GM18526 (cell line): ENCODE measurements at regions not wholly inside any gene's neighbourhood (a gene's known extent, or its start where the extent isn't known, plus 50 kb on each side); places are given as distances from the start of the nearest gene placed in this dataset.

Experiments used
- POLR2A ChIP-seq: IDR thresholded peaks from 3 replicates; pipeline ENCODE4 v1.6.1; 2011; ENCODE audit not compliant: insufficient read length; ENCODE audit errors: extremely low read depth

GRCh38 chr15:39031596-39031995 is 467.0 kb upstream of the RASGRP1 start:
- no peak for TF ChIP-seq POLR2A

GRCh38 chr15:39034816-39035215 is 470.2 kb upstream of the RASGRP1 start:
- no peak for TF ChIP-seq POLR2A

DNA sequence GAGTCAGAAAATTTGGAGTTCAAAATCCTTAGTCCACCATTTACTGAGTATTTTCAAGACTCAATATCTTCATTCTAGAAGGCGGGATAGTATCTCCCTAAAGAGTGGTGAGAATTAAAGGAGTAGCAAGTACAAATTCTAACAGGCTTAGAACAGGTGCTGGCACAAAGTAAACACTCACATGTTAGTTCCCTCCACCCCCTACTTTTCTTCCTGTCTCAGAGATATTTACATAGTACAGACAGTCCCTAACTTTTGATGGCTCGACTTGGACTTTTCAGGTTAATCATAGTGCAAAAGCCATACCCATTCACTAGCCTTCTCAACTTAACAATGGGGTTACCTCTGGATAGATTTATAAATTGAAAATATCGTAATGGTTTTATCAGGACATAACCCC is 476.2 kb upstream of the RASGRP1 start:
- TF ChIP-seq POLR2A: no peak

- no peak for TF ChIP-seq POLR2A
Observed at GRCh38 chr15:39041979-39042495, 477.4 kb upstream of the RASGRP1 start.

- TF ChIP-seq POLR2A: no peak
Observed at GRCh38 chr15:39051626-39052322, 487.2 kb upstream of the RASGRP1 start.

- TF ChIP-seq POLR2A: no peak
Observed at GRCh38 chr15:39052323-39052705, 487.7 kb upstream of the RASGRP1 start.

DNA sequence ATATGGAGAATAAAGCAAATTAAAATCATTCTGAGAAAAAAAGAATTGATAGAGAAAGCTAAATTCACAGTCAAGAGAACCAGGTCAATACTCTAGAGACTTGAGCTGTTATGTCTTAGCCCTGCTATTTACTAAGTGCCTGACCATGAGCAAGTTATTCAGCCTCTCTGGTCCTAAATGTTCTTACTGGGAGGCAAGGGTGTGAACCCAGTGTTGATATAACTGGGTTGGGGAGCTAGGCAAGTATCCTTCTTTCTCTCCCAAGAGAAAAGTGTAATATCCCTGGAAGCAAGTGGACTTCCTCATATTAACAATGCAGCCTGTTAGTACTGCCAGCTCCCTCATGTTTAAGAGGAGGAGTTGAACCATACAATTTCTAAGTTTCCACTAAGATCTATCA is 488.9 kb upstream of the RASGRP1 start:
- no peak for TF ChIP-seq POLR2A

- no peak for TF ChIP-seq POLR2A
Observed at GRCh38 chr15:39054128-39054732, 489.6 kb upstream of the RASGRP1 start.

GRCh38 chr15:39056357-39056756 is 491.7 kb upstream of the RASGRP1 start:
- TF ChIP-seq POLR2A: no peak

GRCh38 chr15:39058351-39059131 is 493.9 kb upstream of the RASGRP1 start:
- no peak for TF ChIP-seq POLR2A

- TF ChIP-seq POLR2A: no peak
Observed at GRCh38 chr15:39059917-39060316, 495.3 kb upstream of the RASGRP1 start.

DNA sequence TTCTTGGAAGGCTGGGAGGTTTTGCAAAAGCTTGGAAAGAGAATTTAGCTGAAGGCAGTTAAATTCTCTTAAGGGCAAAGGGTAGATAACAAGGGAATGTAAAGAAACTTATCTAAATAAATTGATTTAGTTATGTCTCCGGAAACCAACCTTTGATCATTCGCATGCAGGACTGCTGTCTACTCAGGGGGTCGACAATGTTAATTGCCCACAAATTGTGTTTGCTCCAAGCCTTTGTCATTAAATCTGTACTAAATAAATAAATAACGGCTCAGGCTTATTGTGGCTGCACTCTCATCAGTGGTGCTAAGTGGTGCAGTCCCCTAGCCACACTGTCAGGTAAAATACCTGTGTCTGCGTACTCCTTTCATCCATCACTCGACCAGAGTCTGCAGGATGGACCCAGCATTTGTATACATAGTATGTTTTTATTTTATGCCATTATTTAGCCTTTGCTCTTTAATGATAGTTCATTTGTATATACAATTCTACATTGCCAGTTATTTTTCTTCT is 497.4 kb upstream of the RASGRP1 start:
- no peak for TF ChIP-seq POLR2A

DNA sequence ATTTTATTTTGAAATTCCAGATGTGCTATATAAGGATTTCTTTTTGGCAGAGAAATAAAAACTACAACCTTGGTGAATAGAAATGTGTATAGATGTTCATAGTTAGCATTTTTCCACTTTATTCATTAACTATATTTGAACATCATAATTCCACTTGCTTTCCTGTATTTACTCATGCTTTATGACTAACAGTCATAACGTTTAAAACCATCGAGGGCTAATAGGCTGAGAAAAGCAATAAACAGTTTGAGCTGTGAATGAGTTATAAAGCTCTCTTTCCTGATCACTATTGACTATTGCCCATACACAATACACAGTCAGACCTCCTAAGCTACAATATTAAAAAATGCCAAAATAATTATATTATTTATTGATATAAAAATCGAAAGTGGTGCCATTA is 502.1 kb upstream of the RASGRP1 start:
- no peak for TF ChIP-seq POLR2A

DNA sequence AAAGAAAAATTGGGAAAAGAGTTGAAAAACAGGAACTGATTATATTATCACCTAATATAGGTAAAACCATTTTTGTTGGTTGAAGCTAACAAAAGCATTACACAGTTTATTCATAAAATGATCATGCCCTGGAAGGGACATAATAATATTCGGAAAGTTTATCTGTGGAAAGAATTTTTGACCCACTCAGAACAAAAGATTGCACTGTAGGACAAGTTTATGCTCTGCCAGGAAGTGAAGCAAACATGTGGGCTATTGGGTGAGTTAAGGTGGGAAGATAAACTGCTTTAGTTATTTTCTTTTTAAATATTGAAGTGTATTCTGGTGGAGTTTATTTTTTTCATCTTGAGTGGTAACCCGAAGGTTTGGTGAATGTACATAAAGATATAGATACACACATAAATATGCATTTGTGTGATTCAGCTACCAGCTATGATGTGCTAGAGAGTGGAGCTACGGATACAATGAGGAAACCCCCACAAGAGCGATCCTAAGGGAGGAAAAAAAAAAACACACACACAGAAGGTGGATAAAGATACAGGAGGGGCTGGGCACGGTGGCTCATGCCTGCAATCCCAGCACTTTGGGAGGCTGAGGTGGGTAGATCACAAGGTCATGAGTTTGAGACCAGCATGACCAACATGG is 506.4 kb upstream of the THBS1 start:
- no peak for TF ChIP-seq POLR2A

- no peak for TF ChIP-seq POLR2A
Observed at GRCh38 chr15:39075311-39075710, 505.6 kb upstream of the THBS1 start.
